ENCODE measurements at regions not wholly inside any gene's neighbourhood (a gene's known extent, or its start where the extent isn't known, plus 50 kb on each side); places are given as distances from the start of the nearest gene placed in this dataset.
"Not testable (repeated sequence)": the region's sequence is repeated elsewhere in the genome, so short reads cannot be mapped to it uniquely, and the experiment has no call there.

GRCh38 chr10:107966826-107967225, 802.3 kb upstream of the SORCS1 start:
- no peak overlapping the region for H3K4me3 ChIP-seq (ENCODE audit: low read depth in 1 of 2, low read length in 2 of 2)
- H3K9me3 ChIP-seq (ENCODE audit: low read length) = no peaks in the 10 kb centered on the region
- H3K36me3 ChIP-seq (ENCODE audit: insufficient read depth, low read length) = no peaks in the 10 kb centered on the region
- H3K9ac ChIP-seq (ENCODE audit: low read length) = no peak overlapping the region
- H3K27me3 ChIP-seq (ENCODE audit: control insufficient read depth in 1 of 2, insufficient read depth in 2 of 2, low read length in 2 of 2) = no peaks in the 10 kb centered on the region
- H3K27ac ChIP-seq (ENCODE audit: low read depth, low read length) = no peak overlapping the region
- no peaks in the 10 kb centered on the region for H3K4me1 ChIP-seq (ENCODE audit: insufficient read depth, low read length)

DNA sequence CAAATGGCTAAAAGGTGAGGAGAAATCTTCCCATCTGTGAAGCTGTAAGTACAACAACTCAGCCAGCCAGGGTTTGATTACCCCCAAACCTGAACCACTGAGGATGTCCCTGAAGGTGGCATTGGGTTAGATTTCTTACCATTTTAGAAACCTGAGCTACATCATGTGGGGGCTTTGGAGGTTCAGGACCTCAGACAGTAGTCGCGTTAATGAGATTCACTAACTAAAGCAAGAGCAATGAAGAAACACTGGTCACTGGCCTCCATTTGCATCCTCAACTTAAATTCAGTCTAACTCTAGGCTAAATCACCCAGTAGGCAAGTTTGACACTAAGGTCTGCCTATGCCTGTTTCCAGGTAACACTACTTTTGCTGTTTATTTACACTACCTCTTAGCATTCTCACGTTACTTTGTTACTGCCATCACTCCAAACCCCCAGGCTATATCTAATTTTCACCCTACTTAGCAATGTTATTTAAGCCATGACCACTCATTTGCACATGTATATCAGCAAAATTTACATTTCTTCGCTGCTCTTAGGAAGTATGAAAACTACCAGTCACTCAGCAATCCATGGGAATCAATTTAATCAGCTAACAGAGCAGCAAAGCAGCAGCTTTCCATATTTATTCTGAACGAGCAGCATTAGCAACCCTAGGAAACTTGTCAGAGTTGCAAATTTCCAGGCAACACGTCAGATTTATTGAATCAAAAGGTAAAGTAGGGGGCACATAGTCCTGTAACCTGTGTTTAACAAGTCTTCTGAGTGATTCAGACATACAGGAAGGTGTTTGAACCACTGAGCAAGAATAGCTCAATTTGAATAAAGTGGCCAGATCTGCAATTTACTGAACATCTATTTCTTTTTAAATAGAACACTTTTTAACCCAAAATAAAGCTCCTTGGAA, 788.4 kb upstream of the SORCS1 start:
- Histone ChIP-seq H3K27me3 (ENCODE audit: control insufficient read depth in 1 of 2, insufficient read depth in 2 of 2, low read length in 2 of 2) (no peaks in the 10 kb centered on the region), H3K9me3 (ENCODE audit: low read length) (no peaks in the 10 kb centered on the region), H3K9ac (ENCODE audit: low read length) (no peak overlapping the region), H3K36me3 (ENCODE audit: insufficient read depth, low read length) (no peaks in the 10 kb centered on the region), H3K4me3 (ENCODE audit: low read depth in 1 of 2, low read length in 2 of 2) (no peak overlapping the region), H3K4me1 (ENCODE audit: insufficient read depth, low read length) (no peaks in the 10 kb centered on the region), H3K27ac (ENCODE audit: low read depth, low read length) (no peak overlapping the region)

GRCh38 chr10:107950411-107951062, 786.0 kb upstream of the SORCS1 start:
- H3K27me3 ChIP-seq (ENCODE audit: control insufficient read depth in 1 of 2, insufficient read depth in 2 of 2, low read length in 2 of 2) = not testable (repeated sequence)

GRCh38 chr10:107942826-107943225, 778.3 kb upstream of the SORCS1 start:
- Histone ChIP-seq H3K9me3 (ENCODE audit: low read length) (no peaks in the 10 kb centered on the region), H3K27me3 (ENCODE audit: control insufficient read depth in 1 of 2, insufficient read depth in 2 of 2, low read length in 2 of 2) (no peaks in the 10 kb centered on the region), H3K4me1 (ENCODE audit: insufficient read depth, low read length) (no peaks in the 10 kb centered on the region), H3K9ac (ENCODE audit: low read length) (no peak overlapping the region), H3K36me3 (ENCODE audit: insufficient read depth, low read length) (no peaks in the 10 kb centered on the region), H3K4me3 (ENCODE audit: low read depth in 1 of 2, low read length in 2 of 2) (no peak overlapping the region), H3K27ac (ENCODE audit: low read depth, low read length) (no peak overlapping the region)

More at GRCh38 chr10:107950411-107951062, 786.0 kb upstream of the SORCS1 start:
- H3K4me3 ChIP-seq (ENCODE audit: low read depth in 1 of 2, low read length in 2 of 2); H3K36me3 ChIP-seq (ENCODE audit: insufficient read depth, low read length); H3K4me1 ChIP-seq (ENCODE audit: insufficient read depth, low read length); H3K27ac ChIP-seq (ENCODE audit: low read depth, low read length); H3K9me3 ChIP-seq (ENCODE audit: low read length); H3K9ac ChIP-seq (ENCODE audit: low read length): not testable (repeated sequence)

GRCh38 chr10:107933076-107933475, 768.6 kb upstream of the SORCS1 start:
- no peak overlapping the region for H3K4me3 ChIP-seq (ENCODE audit: low read depth in 1 of 2, low read length in 2 of 2)
- no peaks in the 10 kb centered on the region for H3K36me3 ChIP-seq (ENCODE audit: insufficient read depth, low read length)
- H3K9ac ChIP-seq (ENCODE audit: low read length) = no peak overlapping the region
- no peaks in the 10 kb centered on the region for H3K9me3 ChIP-seq (ENCODE audit: low read length)
- H3K27ac ChIP-seq (ENCODE audit: low read depth, low read length) = no peak overlapping the region
- H3K4me1 ChIP-seq (ENCODE audit: insufficient read depth, low read length) = no peaks in the 10 kb centered on the region
- no peaks in the 10 kb centered on the region for H3K27me3 ChIP-seq (ENCODE audit: control insufficient read depth in 1 of 2, insufficient read depth in 2 of 2, low read length in 2 of 2)

- Histone ChIP-seq H3K9ac (ENCODE audit: low read length) (no peak overlapping the region), H3K9me3 (ENCODE audit: low read length) (no peaks in the 10 kb centered on the region), H3K4me3 (ENCODE audit: low read depth in 1 of 2, low read length in 2 of 2) (no peak overlapping the region), H3K27ac (ENCODE audit: low read depth, low read length) (no peak overlapping the region), H3K36me3 (ENCODE audit: insufficient read depth, low read length) (no peaks in the 10 kb centered on the region), H3K27me3 (ENCODE audit: control insufficient read depth in 1 of 2, insufficient read depth in 2 of 2, low read length in 2 of 2) (no peaks in the 10 kb centered on the region), H3K4me1 (ENCODE audit: insufficient read depth, low read length) (no peaks in the 10 kb centered on the region)
Observed at GRCh38 chr10:107931808-107932207, 767.3 kb upstream of the SORCS1 start.

DNA sequence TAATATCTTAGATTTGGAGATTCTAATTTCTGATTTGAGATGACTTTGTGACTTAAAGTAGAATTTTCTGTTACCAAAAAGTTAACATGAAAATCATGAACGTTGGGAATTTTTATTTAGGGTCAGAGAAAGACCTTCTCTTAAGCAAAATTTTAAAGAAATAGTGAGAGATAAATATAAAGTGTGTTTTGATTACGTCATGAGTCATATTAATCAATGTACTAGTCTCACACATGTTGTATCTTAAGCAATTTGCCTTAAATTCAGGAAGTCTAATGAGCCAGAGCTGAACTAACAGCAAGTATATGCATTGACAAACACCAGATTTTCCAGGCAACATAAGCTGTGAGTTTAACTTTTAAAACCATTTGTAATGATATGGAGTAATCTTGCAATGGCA, 765.5 kb upstream of the SORCS1 start:
- Histone ChIP-seq H3K9me3 (ENCODE audit: low read length) (no peaks in the 10 kb centered on the region), H3K27ac (ENCODE audit: low read depth, low read length) (no peak overlapping the region)

GRCh38 chr10:107924458-107924857, 760.0 kb upstream of the SORCS1 start:
- Histone ChIP-seq H3K27ac (ENCODE audit: low read depth, low read length) (no peak overlapping the region), H3K4me3 (ENCODE audit: low read depth in 1 of 2, low read length in 2 of 2) (no peak overlapping the region), H3K36me3 (ENCODE audit: insufficient read depth, low read length) (no peaks in the 10 kb centered on the region), H3K4me1 (ENCODE audit: insufficient read depth, low read length) (no peaks in the 10 kb centered on the region), H3K9me3 (ENCODE audit: low read length) (no peaks in the 10 kb centered on the region), H3K9ac (ENCODE audit: low read length) (no peak overlapping the region), H3K27me3 (ENCODE audit: control insufficient read depth in 1 of 2, insufficient read depth in 2 of 2, low read length in 2 of 2) (no peaks in the 10 kb centered on the region)

More for the DNA sequence above, 765.5 kb upstream of the SORCS1 start:
- H3K27me3 ChIP-seq (ENCODE audit: control insufficient read depth in 1 of 2, insufficient read depth in 2 of 2, low read length in 2 of 2) = no peaks in the 10 kb centered on the region
- no peak overlapping the region for H3K9ac ChIP-seq (ENCODE audit: low read length)
- H3K4me1 ChIP-seq (ENCODE audit: insufficient read depth, low read length) = no peaks in the 10 kb centered on the region
- no peaks in the 10 kb centered on the region for H3K36me3 ChIP-seq (ENCODE audit: insufficient read depth, low read length)
- H3K4me3 ChIP-seq (ENCODE audit: low read depth in 1 of 2, low read length in 2 of 2) = no peak overlapping the region

- H3K4me1 ChIP-seq (ENCODE audit: insufficient read depth, low read length) = no peaks in the 10 kb centered on the region
- no peaks in the 10 kb centered on the region for H3K9me3 ChIP-seq (ENCODE audit: low read length)
- no peak overlapping the region for H3K4me3 ChIP-seq (ENCODE audit: low read depth in 1 of 2, low read length in 2 of 2)
- peaks cover 0 to 8% of the 10 kb centered on the region in 2 donors for H3K27me3 ChIP-seq (ENCODE audit: control insufficient read depth in 1 of 2, insufficient read depth in 2 of 2, low read length in 2 of 2)
- no peaks in the 10 kb centered on the region for H3K36me3 ChIP-seq (ENCODE audit: insufficient read depth, low read length)
- H3K27ac ChIP-seq (ENCODE audit: low read depth, low read length) = no peak overlapping the region
- H3K9ac ChIP-seq (ENCODE audit: low read length) = no peak overlapping the region
Observed at GRCh38 chr10:107919626-107920235, 755.2 kb upstream of the SORCS1 start.

GRCh38 chr10:107918171-107918570, 753.7 kb upstream of the SORCS1 start:
- Histone ChIP-seq H3K4me3 (ENCODE audit: low read depth in 1 of 2, low read length in 2 of 2) (no peak overlapping the region), H3K9ac (ENCODE audit: low read length) (no peak overlapping the region), H3K36me3 (ENCODE audit: insufficient read depth, low read length) (no peaks in the 10 kb centered on the region), H3K9me3 (ENCODE audit: low read length) (no peaks in the 10 kb centered on the region), H3K4me1 (ENCODE audit: insufficient read depth, low read length) (no peaks in the 10 kb centered on the region), H3K27me3 (ENCODE audit: control insufficient read depth in 1 of 2, insufficient read depth in 2 of 2, low read length in 2 of 2) (peaks cover 0 to 15% of the 10 kb centered on the region in 2 donors), H3K27ac (ENCODE audit: low read depth, low read length) (no peak overlapping the region)

DNA sequence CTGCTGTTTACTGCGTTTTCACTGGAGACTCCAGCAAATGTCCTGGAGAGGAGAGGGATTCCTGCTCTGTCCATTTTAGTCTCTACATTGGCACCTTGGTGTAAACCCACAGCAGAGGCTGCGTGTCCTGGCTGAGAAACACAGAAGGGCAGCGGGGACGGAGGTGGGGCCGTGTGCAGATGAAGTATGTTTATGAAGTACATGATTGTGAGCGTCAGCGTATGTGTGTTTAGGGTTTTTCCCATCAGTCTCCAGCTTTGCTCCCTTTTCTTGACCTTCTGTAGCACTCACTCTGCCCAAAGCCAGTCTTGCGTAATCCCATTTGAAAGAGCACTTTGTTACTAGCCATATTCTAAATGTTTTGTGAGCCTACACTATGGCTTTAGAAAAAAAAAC, 750.7 kb upstream of the SORCS1 start:
- Histone ChIP-seq H3K27ac (ENCODE audit: low read depth, low read length) (no peak overlapping the region), H3K4me1 (ENCODE audit: insufficient read depth, low read length) (no peaks in the 10 kb centered on the region), H3K9ac (ENCODE audit: low read length) (no peak overlapping the region), H3K27me3 (ENCODE audit: control insufficient read depth in 1 of 2, insufficient read depth in 2 of 2, low read length in 2 of 2) (peaks cover 0 to 15% of the 10 kb centered on the region in 2 donors), H3K9me3 (ENCODE audit: low read length) (no peaks in the 10 kb centered on the region), H3K36me3 (ENCODE audit: insufficient read depth, low read length) (no peaks in the 10 kb centered on the region), H3K4me3 (ENCODE audit: low read depth in 1 of 2, low read length in 2 of 2) (no peak overlapping the region)

All from muscle layer of colon (tissue), 2 donors.